Hepatocyte (in vitro differentiated cells): ENCODE measurements at regions not wholly inside any gene's neighbourhood (a gene's known extent, or its start where the extent isn't known, plus 50 kb on each side); places are given as distances from the start of the nearest gene placed in this dataset.

ENCODE experiments used
- DNase-seq: peaks from one replicate; pipeline ENCODE4 v3.0.0-alpha.2; 2016; ENCODE audit warnings: low spot score
- H2AFZ ChIP-seq: fragments of 200-600 bp; sonication (generic); 2 replicates; pipeline ENCODE4 v1.6.0; 2016; ENCODE audit warnings: antibody characterized with exemption, mild to moderate bottlenecking
- H3K27ac ChIP-seq: fragments of 200-600 bp; sonication (generic); 2 replicates; pipeline ENCODE4 v1.5.1; 2016; ENCODE audit warnings: mild to moderate bottlenecking
- H3K27me3 ChIP-seq: fragments of 200-600 bp; sonication (generic); 2 replicates; pipeline ENCODE4 v1.6.1; 2016
- H3K36me3 ChIP-seq: fragments of 200-600 bp; sonication (generic); replicated peaks from 2 replicates; pipeline ENCODE4 v1.5.1; 2016; ENCODE audit warnings: low read depth; ENCODE audit not compliant: insufficient read depth
- H3K4me1 ChIP-seq: fragments of 200-600 bp; sonication (generic); 2 replicates; pipeline ENCODE4 v1.5.1; 2016; ENCODE audit warnings: mild to moderate bottlenecking, moderate library complexity; ENCODE audit not compliant: insufficient read depth
- H3K4me2 ChIP-seq: fragments of 200-600 bp; sonication (generic); 2 replicates; pipeline ENCODE4 v1.6.0; 2016
- H3K4me3 ChIP-seq: fragments of 200-600 bp; sonication (generic); 2 replicates; pipeline ENCODE4 v1.5.1; 2016; ENCODE audit warnings: mild to moderate bottlenecking
- H3K79me2 ChIP-seq: fragments of 200-600 bp; sonication (generic); 2 replicates; pipeline ENCODE4 v1.6.0; 2017; ENCODE audit warnings: mild to moderate bottlenecking
- H3K9me2 ChIP-seq: fragments of 200-600 bp; sonication (generic); replicated peaks from 2 replicates; pipeline ENCODE4 v1.6.0; 2017; ENCODE audit warnings: mild to moderate bottlenecking; ENCODE audit not compliant: insufficient read depth
- H3K9me3 ChIP-seq: fragments of 200-600 bp; sonication (generic); 2 replicates; pipeline ENCODE4 v1.5.1; 2016; ENCODE audit warnings: low read depth, mild to moderate bottlenecking
- H4K20me1 ChIP-seq: fragments of 200-600 bp; sonication (generic); 2 replicates; pipeline ENCODE4 v1.6.0; 2016; ENCODE audit warnings: mild to moderate bottlenecking; ENCODE audit not compliant: insufficient read depth, poor library complexity, severe bottlenecking
- CTCF ChIP-seq: fragments of 200-600 bp; sonication (generic); IDR thresholded peaks from 2 replicates; pipeline ENCODE4 v1.5.1; 2016; ENCODE audit warnings: antibody characterized with exemption, mild to moderate bottlenecking; ENCODE audit not compliant: poor library complexity
- EZH2 ChIP-seq: fragments of 200-600 bp; sonication (generic); IDR thresholded peaks from 2 replicates; pipeline ENCODE4 v1.6.1; 2016; ENCODE audit warnings: antibody characterized with exemption, mild to moderate bottlenecking, borderline replicate concordance
- EZH2phosphoT487 ChIP-seq: fragments of 200-600 bp; sonication (generic); IDR thresholded peaks from one replicate; pipeline ENCODE4 v1.6.1; 2018; ENCODE audit warnings: antibody characterized with exemption, mild to moderate bottlenecking, low read depth, moderate library complexity; ENCODE audit not compliant: unreplicated experiment, severe bottlenecking
- WGBS: methylation state at CpG from one replicate; pipeline ENCODE4 v1.1.6; 2016; ENCODE audit warnings: low lambda C conversion rate; ENCODE audit errors: missing lambda C conversion rate; 5-methylcytosine and 5-hydroxymethylcytosine counted together

DNA sequence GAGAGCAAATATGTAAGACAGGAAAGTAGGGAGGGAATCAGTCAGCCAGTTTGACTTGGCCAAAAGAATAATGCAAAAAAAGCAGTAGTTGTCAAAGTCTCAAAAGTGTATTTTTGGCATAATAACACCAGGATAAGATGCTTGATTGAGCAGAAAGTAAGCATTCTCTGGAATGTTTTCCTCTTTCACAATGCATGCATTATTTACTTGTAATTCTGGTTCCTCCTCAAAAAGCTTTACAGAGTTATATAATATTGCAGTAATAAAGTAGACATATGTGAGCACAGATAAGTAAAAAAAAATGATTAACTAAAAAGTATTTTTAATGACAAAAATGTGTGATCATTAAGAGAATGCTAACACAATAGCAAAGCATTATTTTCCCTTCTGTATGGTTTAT lies 285.9 kb upstream of the BCHE start:
- no peaks in the 10 kb centered on the region for H3K9me3 ChIP-seq
- TF ChIP-seq EZH2phosphoT487 (no peak), EZH2 (no peak), CTCF (no peak)
- no peaks in the 10 kb centered on the region for H4K20me1 ChIP-seq
- no peak overlapping the region for H3K4me3 ChIP-seq
- no peak for DNase-seq
- H3K9me2 ChIP-seq: no peaks in the 10 kb centered on the region
- no peak overlapping the region for H3K4me2 ChIP-seq
- no peaks in the 10 kb centered on the region for H3K4me1 ChIP-seq
- H3K27me3 ChIP-seq: no peaks in the 10 kb centered on the region
- H3K36me3 ChIP-seq: no peaks in the 10 kb centered on the region
- no peaks in the 10 kb centered on the region for H3K79me2 ChIP-seq
- no peak overlapping the region for H2AFZ ChIP-seq
- H3K27ac ChIP-seq: no peak overlapping the region

GRCh38 chr3:166118049-166118448 lies 280.8 kb upstream of the BCHE start:
- Histone ChIP-seq H3K4me3 (no peak overlapping the region), H2AFZ (no peak overlapping the region), H3K79me2 (no peaks in the 10 kb centered on the region), H3K4me2 (no peak overlapping the region), H3K36me3 (no peaks in the 10 kb centered on the region), H3K9me2 (no peaks in the 10 kb centered on the region), H3K27ac (no peak overlapping the region), H3K27me3 (no peaks in the 10 kb centered on the region), H3K4me1 (no peaks in the 10 kb centered on the region), H4K20me1 (no peaks in the 10 kb centered on the region), H3K9me3 (no peaks in the 10 kb centered on the region)
- DNase-seq: no peak
- TF ChIP-seq EZH2phosphoT487 (no peak), CTCF (no peak), EZH2 (no peak)
- WGBS: 65% methylated on average over 2 of the region's 2 CpGs

DNA sequence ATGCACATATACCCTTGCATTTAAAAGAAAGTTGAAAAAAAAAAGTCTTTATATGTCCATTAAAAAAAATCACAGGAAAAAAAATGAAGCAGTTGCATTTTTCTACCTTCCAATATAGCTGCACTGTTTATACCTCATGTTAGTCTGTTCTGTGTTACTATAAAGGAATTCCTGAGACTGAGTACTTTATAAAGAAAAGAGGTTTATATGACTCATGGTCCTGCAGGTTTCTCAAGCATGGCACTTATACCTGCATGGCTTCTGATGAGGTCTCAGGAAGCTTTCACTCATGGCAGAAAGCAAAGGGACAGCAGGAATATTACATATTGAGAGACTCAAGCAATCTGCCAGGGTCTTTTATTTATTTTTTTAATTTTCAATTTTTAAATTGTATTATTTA lies 277.2 kb upstream of the BCHE start:
- TF ChIP-seq CTCF (no peak), EZH2 (no peak), EZH2phosphoT487 (no peak)
- Histone ChIP-seq H3K27ac (no peak overlapping the region), H3K9me3 (no peaks in the 10 kb centered on the region), H4K20me1 (no peaks in the 10 kb centered on the region), H3K4me3 (no peak overlapping the region), H3K79me2 (no peaks in the 10 kb centered on the region), H3K4me1 (no peaks in the 10 kb centered on the region), H3K36me3 (no peaks in the 10 kb centered on the region), H2AFZ (no peak overlapping the region), H3K9me2 (no peaks in the 10 kb centered on the region), H3K4me2 (no peak overlapping the region), H3K27me3 (no peaks in the 10 kb centered on the region)
- DNase-seq: no peak

GRCh38 chr3:166111562-166111961 lies 274.3 kb upstream of the BCHE start:
- Histone ChIP-seq H3K9me2 (no peaks in the 10 kb centered on the region), H3K4me3 (no peak overlapping the region), H3K27ac (no peak overlapping the region), H3K4me1 (no peaks in the 10 kb centered on the region), H3K27me3 (no peaks in the 10 kb centered on the region), H4K20me1 (no peaks in the 10 kb centered on the region), H3K4me2 (no peak overlapping the region), H2AFZ (no peak overlapping the region), H3K79me2 (no peaks in the 10 kb centered on the region), H3K9me3 (no peaks in the 10 kb centered on the region), H3K36me3 (no peaks in the 10 kb centered on the region)
- WGBS: 87% methylated on average over 2 of the region's 2 CpGs
- DNase-seq: no peak
- TF ChIP-seq CTCF (no peak), EZH2phosphoT487 (no peak), EZH2 (no peak)
